HEK293 (cell line): ENCODE measurements at regions not wholly inside any gene's neighbourhood (a gene's known extent, or its start where the extent isn't known, plus 50 kb on each side); places are given as distances from the start of the nearest gene placed in this dataset.

Experiments
- CTCF ChIA-PET: fragments of 350-600 bp; formaldehyde crosslinking; extraction: SDS; loops from one replicate; lab custom pipeline; 2021; ENCODE audit warnings: antibody characterized with exemption; lab: Yijun Ruan, JAX
- POLR2A ChIA-PET: fragments of 300-600 bp; formaldehyde crosslinking; extraction: SDS; loops from one replicate; lab custom pipeline; 2020; ENCODE audit warnings: antibody characterized with exemption, inconsistent platforms; lab: Yijun Ruan, JAX
- H3K27ac ChIP-seq: fragments of 200-500 bp; sonication (Bioruptor generic); 2 replicates; pipeline ENCODE4 v1.5.1; 2014; ENCODE audit warnings: low read depth, low read length, control low read depth, inconsistent platforms; ENCODE audit errors: extremely low read depth
- H3K36me3 ChIP-seq, 2 experiments: fragments of 200-500 bp in 1 of 2; sonication (Bioruptor generic) in 1 of 2; 1 replicate in 1 of 2; 2 replicates in 1 of 2; pipeline ENCODE4 v1.5.1; 2014 to 2017; ENCODE audit warnings: inconsistent platforms in 2 of 2, low read length in 2 of 2; ENCODE audit not compliant: control insufficient read depth in 2 of 2, insufficient read depth in 1 of 2
- H3K4me1 ChIP-seq: fragments of 200-500 bp; sonication (Bioruptor generic); 2 replicates; pipeline ENCODE4 v1.5.1; 2014; ENCODE audit warnings: mild to moderate bottlenecking, low read length, inconsistent platforms; ENCODE audit not compliant: control insufficient read depth, insufficient read depth
- H3K4me3 ChIP-seq: 2 replicates; pipeline ENCODE4 v1.5.1; 2011; ENCODE audit warnings: low read depth, mild to moderate bottlenecking, control low read depth, low read length, moderate library complexity
- H3K9me3 ChIP-seq: fragments of 200-500 bp; sonication (Bioruptor generic); 2 replicates; pipeline ENCODE4 v1.5.1; 2014; ENCODE audit warnings: low read depth, low read length, inconsistent platforms; ENCODE audit not compliant: control insufficient read depth, insufficient read depth
- ATF2 ChIP-seq: fragments of 450-650 bp; formaldehyde crosslinking; IDR thresholded peaks from 2 replicates; pipeline ENCODE4 v1.5.1; 2016; ENCODE audit warnings: missing biosample characterization, missing genetic modification characterization, low read depth
- EGR2 ChIP-seq: fragments of 450-650 bp; formaldehyde crosslinking; IDR thresholded peaks from 2 replicates; pipeline ENCODE4 v1.5.1; 2016; ENCODE audit warnings: low read depth, missing biosample characterization, missing genetic modification characterization
- KLF16 ChIP-seq: fragments of 450-650 bp; formaldehyde crosslinking; IDR thresholded peaks from 2 replicates; pipeline ENCODE4 v1.5.1; 2017; ENCODE audit warnings: missing biosample characterization, missing genetic modification characterization
- OVOL3 ChIP-seq: fragments of 450-650 bp; formaldehyde crosslinking; IDR thresholded peaks from 2 replicates; pipeline ENCODE4 v1.5.1; 2016; ENCODE audit warnings: missing biosample characterization, missing genetic modification characterization
- PRDM4 ChIP-seq: fragments of 450-650 bp; formaldehyde crosslinking; IDR thresholded peaks from 2 replicates; pipeline ENCODE4 v1.5.1; 2017; ENCODE audit warnings: missing biosample characterization, missing genetic modification characterization
- REST ChIP-seq: fragments of 450-650 bp; formaldehyde crosslinking; IDR thresholded peaks from 2 replicates; pipeline ENCODE4 v1.5.1; 2016; ENCODE audit warnings: missing biosample characterization, missing genetic modification characterization
- SP7 ChIP-seq: fragments of 450-650 bp; formaldehyde crosslinking; IDR thresholded peaks from 2 replicates; pipeline ENCODE4 v1.5.1; 2016; ENCODE audit warnings: missing biosample characterization, missing genetic modification characterization
- ZBTB21 ChIP-seq: fragments of 450-650 bp; formaldehyde crosslinking; IDR thresholded peaks from 2 replicates; pipeline ENCODE4 v1.5.1; 2017; ENCODE audit warnings: missing biosample characterization, missing genetic modification characterization
- ZNF121 ChIP-seq: fragments of 450-650 bp; formaldehyde crosslinking; IDR thresholded peaks from 2 replicates; pipeline ENCODE4 v1.5.1; 2016; ENCODE audit warnings: missing biosample characterization, missing genetic modification characterization
- ZNF148 ChIP-seq: fragments of 450-650 bp; formaldehyde crosslinking; IDR thresholded peaks from 2 replicates; pipeline ENCODE4 v1.5.0; 2017; ENCODE audit warnings: missing biosample characterization, missing genetic modification characterization, borderline replicate concordance
- ZNF18 ChIP-seq: fragments of 450-650 bp; formaldehyde crosslinking; IDR thresholded peaks from 2 replicates; pipeline ENCODE4 v1.5.1; 2016; ENCODE audit warnings: missing biosample characterization, missing genetic modification characterization
- ZNF23 ChIP-seq: fragments of 450-650 bp; formaldehyde crosslinking; IDR thresholded peaks from 2 replicates; pipeline ENCODE4 v1.5.1; 2016; ENCODE audit warnings: missing biosample characterization, missing genetic modification characterization, borderline replicate concordance
- ZNF274 ChIP-seq, 2 experiments: fragments of 200-500 bp in 1 of 2; fragments of 450-650 bp in 1 of 2; sonication (Bioruptor generic) in 1 of 2; formaldehyde crosslinking in 1 of 2; IDR thresholded peaks; 2 replicates each; pipeline versions ENCODE4 v1.5.1 to v1.6.1; 2014 to 2016; ENCODE audit warnings: borderline replicate concordance in 1 of 2, inconsistent platforms in 1 of 2, low read length in 1 of 2, missing biosample characterization in 1 of 2, missing genetic modification characterization in 1 of 2
- ZNF37A ChIP-seq: fragments of 450-650 bp; IDR thresholded peaks from 2 replicates; pipeline ENCODE4 v1.5.1; 2018; ENCODE audit warnings: missing biosample characterization, missing genetic modification characterization
- ZNF398 ChIP-seq: fragments of 450-650 bp; formaldehyde crosslinking; IDR thresholded peaks from 2 replicates; pipeline ENCODE4 v1.5.1; 2017; ENCODE audit warnings: missing biosample characterization, missing genetic modification characterization
- ZNF404 ChIP-seq: fragments of 450-650 bp; formaldehyde crosslinking; IDR thresholded peaks from 2 replicates; pipeline ENCODE4 v1.5.1; 2017; ENCODE audit warnings: missing biosample characterization, missing genetic modification characterization
- ZNF48 ChIP-seq: fragments of 450-650 bp; formaldehyde crosslinking; IDR thresholded peaks from 2 replicates; pipeline ENCODE4 v1.5.1; 2016; ENCODE audit warnings: missing biosample characterization, missing genetic modification characterization
- ZSCAN30 ChIP-seq: fragments of 450-650 bp; IDR thresholded peaks from 2 replicates; pipeline ENCODE4 v1.5.1; 2018; ENCODE audit warnings: missing biosample characterization, mild to moderate bottlenecking, missing genetic modification characterization, moderate library complexity

GRCh38 chr21:43274946-43275310 is 106.1 kb downstream of the CRYAA start (continued):
- TF ChIP-seq ZNF398 (tag by site-specific recombination) (no peak), ZNF23 (tag by site-specific recombination) (no peak)

GRCh38 chr21:43274022-43274945 is 105.5 kb downstream of the CRYAA start:
- CTCF ChIA-PET, result no interaction called here
- POLR2A ChIA-PET, result no interaction called here
- Histone ChIP-seq H3K4me3 (no peak overlapping the region), H3K9me3 (no peaks in the 10 kb centered on the region), H3K27ac (no peak overlapping the region), H3K4me1 (no peaks in the 10 kb centered on the region), H3K36me3 (no peaks in the 10 kb centered on the region)
- TF ChIP-seq ZNF404 (tag by site-specific recombination) (no peak), EGR2 (no peak), SP7 (no peak), ATF2 (tag by site-specific recombination) (no peak), ZNF148 (tag by site-specific recombination) (no peak), ZNF48 (tag by site-specific recombination) (no peak), KLF16 (tag by site-specific recombination) (no peak), ZNF121 (tag by site-specific recombination) (no peak), ZSCAN30 (tag by site-specific recombination) (no peak), PRDM4 (tag by site-specific recombination) (no peak), ZBTB21 (tag by site-specific recombination) (no peak), ZNF37A (tag by site-specific recombination) (no peak), OVOL3 (no peak)

GRCh38 chr21:43273708-43274021 is 104.9 kb downstream of the CRYAA start:
- H3K4me1 ChIP-seq, result no peaks in the 10 kb centered on the region
- no peak overlapping the region for H3K4me3 ChIP-seq
- H3K9me3 ChIP-seq, result no peaks in the 10 kb centered on the region
- H3K27ac ChIP-seq, result no peak overlapping the region
- no peaks in the 10 kb centered on the region for H3K36me3 ChIP-seq
- POLR2A ChIA-PET, result no interaction called here
- CTCF ChIA-PET, result no interaction called here
- TF ChIP-seq ZNF18, result no peak
- TF ChIP-seq ZNF274 (IDR thresholded peaks at IDR 0.05; ENCODE audit: low read length), result no peak
- no peak for TF ChIP-seq ZNF274 (tag by site-specific recombination; IDR thresholded peaks at IDR 0.05; ENCODE audit: borderline replicate concordance)
- TF ChIP-seq REST (tag by site-specific recombination), result no peak
